GM12874 (cell line): ENCODE measurements at regions not wholly inside any gene's neighbourhood (a gene's known extent, or its start where the extent isn't known, plus 50 kb on each side); places are given as distances from the start of the nearest gene placed in this dataset.

Experiments used
- CTCF ChIP-seq: IDR thresholded peaks from 2 replicates; pipeline ENCODE4 v1.5.1; 2011; ENCODE audit warnings: low read depth, mild to moderate bottlenecking, control low read depth, low read length, moderate library complexity; ENCODE audit not compliant: insufficient read depth

- no peak for TF ChIP-seq CTCF
Measured at GRCh38 chr4:164440199-164440598, 313.7 kb upstream of the SMIM31 start.

GRCh38 chr4:164441109-164441508 lies 312.8 kb upstream of the SMIM31 start:
- TF ChIP-seq CTCF = no peak

- no peak for TF ChIP-seq CTCF
Measured at GRCh38 chr4:164442180-164442579, 311.8 kb upstream of the SMIM31 start.

- no peak for TF ChIP-seq CTCF
Measured at GRCh38 chr4:164446516-164446915, 307.4 kb upstream of the SMIM31 start.

- TF ChIP-seq CTCF = no peak
Measured at GRCh38 chr4:164461901-164462300, 292.0 kb upstream of the SMIM31 start.

GRCh38 chr4:164462471-164462870 lies 291.5 kb upstream of the SMIM31 start:
- TF ChIP-seq CTCF = no peak

GRCh38 chr4:164464313-164464712 lies 289.6 kb upstream of the SMIM31 start:
- no peak for TF ChIP-seq CTCF

- TF ChIP-seq CTCF = no peak
Measured at GRCh38 chr4:164467493-164467892, 286.4 kb upstream of the SMIM31 start.
